ENCODE measurements at regions not wholly inside any gene's neighbourhood (a gene's known extent, or its start where the extent isn't known, plus 50 kb on each side); places are given as distances from the start of the nearest gene placed in this dataset.

- no peak for TF ChIP-seq CTCF (IDR thresholded peaks at IDR 0.05; ENCODE audit: insufficient read depth, low read length)
- TF ChIP-seq, protein P1, sequence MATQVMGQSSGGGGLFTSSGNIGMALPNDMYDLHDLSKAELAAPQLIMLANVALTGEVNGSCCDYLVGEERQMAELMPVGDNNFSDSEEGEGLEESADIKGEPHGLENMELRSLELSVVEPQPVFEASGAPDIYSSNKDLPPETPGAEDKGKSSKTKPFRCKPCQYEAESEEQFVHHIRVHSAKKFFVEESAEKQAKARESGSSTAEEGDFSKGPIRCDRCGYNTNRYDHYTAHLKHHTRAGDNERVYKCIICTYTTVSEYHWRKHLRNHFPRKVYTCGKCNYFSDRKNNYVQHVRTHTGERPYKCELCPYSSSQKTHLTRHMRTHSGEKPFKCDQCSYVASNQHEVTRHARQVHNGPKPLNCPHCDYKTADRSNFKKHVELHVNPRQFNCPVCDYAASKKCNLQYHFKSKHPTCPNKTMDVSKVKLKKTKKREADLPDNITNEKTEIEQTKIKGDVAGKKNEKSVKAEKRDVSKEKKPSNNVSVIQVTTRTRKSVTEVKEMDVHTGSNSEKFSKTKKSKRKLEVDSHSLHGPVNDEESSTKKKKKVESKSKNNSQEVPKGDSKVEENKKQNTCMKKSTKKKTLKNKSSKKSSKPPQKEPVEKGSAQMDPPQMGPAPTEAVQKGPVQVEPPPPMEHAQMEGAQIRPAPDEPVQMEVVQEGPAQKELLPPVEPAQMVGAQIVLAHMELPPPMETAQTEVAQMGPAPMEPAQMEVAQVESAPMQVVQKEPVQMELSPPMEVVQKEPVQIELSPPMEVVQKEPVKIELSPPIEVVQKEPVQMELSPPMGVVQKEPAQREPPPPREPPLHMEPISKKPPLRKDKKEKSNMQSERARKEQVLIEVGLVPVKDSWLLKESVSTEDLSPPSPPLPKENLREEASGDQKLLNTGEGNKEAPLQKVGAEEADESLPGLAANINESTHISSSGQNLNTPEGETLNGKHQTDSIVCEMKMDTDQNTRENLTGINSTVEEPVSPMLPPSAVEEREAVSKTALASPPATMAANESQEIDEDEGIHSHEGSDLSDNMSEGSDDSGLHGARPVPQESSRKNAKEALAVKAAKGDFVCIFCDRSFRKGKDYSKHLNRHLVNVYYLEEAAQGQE (IDR thresholded peaks at IDR 0.05; ENCODE audit: insufficient replicate concordance, low read depth): no peak
Measured at GRCh38 chr5:57987552-57987951, 472.3 kb downstream of the PLK2 start.
